ENCODE measurements at regions not wholly inside any gene's neighbourhood (a gene's known extent, or its start where the extent isn't known, plus 50 kb on each side); places are given as distances from the start of the nearest gene placed in this dataset.

GRCh38 chr2:78315368-78315767, 710.1 kb upstream of the REG3G start:
- H3K36me3 Mint-ChIP-seq (ENCODE audit: low read depth) = no peaks in the 10 kb centered on the region
- no peak overlapping the region for H3K4me3 ChIP-seq (ENCODE audit: low read length)
- H3K36me3 ChIP-seq (ENCODE audit: control insufficient read depth, insufficient read depth, low read length) = no peaks in the 10 kb centered on the region
- no peaks in the 10 kb centered on the region for H3K27me3 ChIP-seq (ENCODE audit: control insufficient read depth, insufficient read depth, low read length, poor library complexity, severe bottlenecking)
- H3K4me1 Mint-ChIP-seq = no peaks in the 10 kb centered on the region
- H3K9me3 ChIP-seq (ENCODE audit: control insufficient read depth, low read length) = no peaks in the 10 kb centered on the region
- no peak overlapping the region for H3K9ac ChIP-seq (ENCODE audit: extremely low read depth, low read length, poor library complexity, severe bottlenecking)
- no peak overlapping the region for H3K27ac ChIP-seq (ENCODE audit: low read depth, low read length)
- no peaks in the 10 kb centered on the region for H3K4me1 ChIP-seq (ENCODE audit: control insufficient read depth, insufficient read depth, low read length)
- no peaks in the 10 kb centered on the region for H3K9me3 Mint-ChIP-seq
- no peak overlapping the region for H3K27ac Mint-ChIP-seq
- H3K4me3 Mint-ChIP-seq = no peak overlapping the region
- DNase-seq = no peak
- TF ChIP-seq CTCF (conservative IDR thresholded peaks at IDR 0.05) = no peak
- H3K27me3 Mint-ChIP-seq (ENCODE audit: insufficient read depth) = no peaks in the 10 kb centered on the region

- no peak overlapping the region for H3K4me3 Mint-ChIP-seq
- H3K27ac Mint-ChIP-seq = no peak overlapping the region
- H3K4me1 Mint-ChIP-seq = no peaks in the 10 kb centered on the region
- no peak overlapping the region for H3K4me3 ChIP-seq (ENCODE audit: low read length)
- no peaks in the 10 kb centered on the region for H3K36me3 ChIP-seq (ENCODE audit: control insufficient read depth, insufficient read depth, low read length)
- H3K27me3 Mint-ChIP-seq (ENCODE audit: insufficient read depth) = no peaks in the 10 kb centered on the region
- DNase-seq = no peak
- H3K27me3 ChIP-seq (ENCODE audit: control insufficient read depth, insufficient read depth, low read length, poor library complexity, severe bottlenecking) = no peaks in the 10 kb centered on the region
- WGBS, 2 experiments (ENCODE audit: insufficient coverage in 1 of 2, insufficient read length in 1 of 2) = 80 to 82% methylated on average over 2 of the region's 2 CpGs
- no peaks in the 10 kb centered on the region for H3K4me1 ChIP-seq (ENCODE audit: control insufficient read depth, insufficient read depth, low read length)
- no peaks in the 10 kb centered on the region for H3K9me3 Mint-ChIP-seq
- H3K9ac ChIP-seq (ENCODE audit: extremely low read depth, low read length, poor library complexity, severe bottlenecking) = no peak overlapping the region
- H3K36me3 Mint-ChIP-seq (ENCODE audit: low read depth) = no peaks in the 10 kb centered on the region
- no peak for TF ChIP-seq CTCF (conservative IDR thresholded peaks at IDR 0.05)
- H3K27ac ChIP-seq (ENCODE audit: low read depth, low read length) = no peak overlapping the region
- no peaks in the 10 kb centered on the region for H3K9me3 ChIP-seq (ENCODE audit: control insufficient read depth, low read length)
These were observed 707.2 kb upstream of the REG3G start for GRCh38 chr2:78318275-78318674.

- DNase-seq = no peak
- H3K27ac Mint-ChIP-seq = no peak overlapping the region
- no peaks in the 10 kb centered on the region for H3K36me3 ChIP-seq (ENCODE audit: control insufficient read depth, insufficient read depth, low read length)
- H3K27me3 Mint-ChIP-seq (ENCODE audit: insufficient read depth) = no peaks in the 10 kb centered on the region
- no peak overlapping the region for H3K27ac ChIP-seq (ENCODE audit: low read depth, low read length)
- H3K4me1 Mint-ChIP-seq = no peaks in the 10 kb centered on the region
- no peaks in the 10 kb centered on the region for H3K4me1 ChIP-seq (ENCODE audit: control insufficient read depth, insufficient read depth, low read length)
- no peak overlapping the region for H3K9ac ChIP-seq (ENCODE audit: extremely low read depth, low read length, poor library complexity, severe bottlenecking)
- no peak for TF ChIP-seq CTCF (conservative IDR thresholded peaks at IDR 0.05)
- H3K4me3 ChIP-seq (ENCODE audit: low read length) = no peak overlapping the region
- H3K9me3 ChIP-seq (ENCODE audit: control insufficient read depth, low read length) = no peaks in the 10 kb centered on the region
- H3K27me3 ChIP-seq (ENCODE audit: control insufficient read depth, insufficient read depth, low read length, poor library complexity, severe bottlenecking) = no peaks in the 10 kb centered on the region
- H3K36me3 Mint-ChIP-seq (ENCODE audit: low read depth) = no peaks in the 10 kb centered on the region
- peaks cover 1% of the 10 kb centered on the region for H3K9me3 Mint-ChIP-seq
- no peak overlapping the region for H3K4me3 Mint-ChIP-seq
These were observed 695.3 kb upstream of the REG3G start for GRCh38 chr2:78330193-78330592.
